Activated naive CD4-positive, alpha-beta T cell treated with anti-CD3 and anti-CD28 coated beads for 36 hours (primary cell): ENCODE measurements at regions not wholly inside any gene's neighbourhood (a gene's known extent, or its start where the extent isn't known, plus 50 kb on each side); places are given as distances from the start of the nearest gene placed in this dataset.
"Not testable (repeated sequence)": the region's sequence is repeated elsewhere in the genome, so short reads cannot be mapped to it uniquely, and the experiment has no call there.

Experiments
- CTCF ChIA-PET: fragments of 350-600 bp; sonication (Branson Sonifier 250); formaldehyde crosslinking; loops from one replicate; lab custom pipeline; 2021; ENCODE audit warnings: antibody characterized with exemption; lab: Charles Lee
- DNase-seq: peaks from one replicate; pipeline ENCODE4 v3.0.0-alpha.2; 2020
- H3K27ac Mint-ChIP-seq: one replicate; pipeline ENCODE4 v1.8.0; 2021; ENCODE audit warnings: mild to moderate bottlenecking, mixed read lengths
- H3K27me3 Mint-ChIP-seq: one replicate; pipeline ENCODE4 v1.8.0; 2021; ENCODE audit warnings: low read depth, mixed read lengths
- H3K36me3 Mint-ChIP-seq: one replicate; pipeline ENCODE4 v1.8.0; 2021; ENCODE audit warnings: low read depth, mixed read lengths
- H3K4me1 Mint-ChIP-seq: one replicate; pipeline ENCODE4 v1.8.0; 2021; ENCODE audit warnings: low read depth, mixed read lengths
- H3K4me3 Mint-ChIP-seq: one replicate; pipeline ENCODE4 v1.8.0; 2021; ENCODE audit warnings: mild to moderate bottlenecking, moderate library complexity, mixed read lengths
- H3K9me3 Mint-ChIP-seq: one replicate; pipeline ENCODE4 v1.8.0; 2021; ENCODE audit warnings: mixed read lengths
- intact Hi-C: fragments of 100-400 bp; cut with micrococcal nuclease; formaldehyde crosslinking; loops from one replicate; pipeline ENCODE4 v1.15.1; 2023

DNA sequence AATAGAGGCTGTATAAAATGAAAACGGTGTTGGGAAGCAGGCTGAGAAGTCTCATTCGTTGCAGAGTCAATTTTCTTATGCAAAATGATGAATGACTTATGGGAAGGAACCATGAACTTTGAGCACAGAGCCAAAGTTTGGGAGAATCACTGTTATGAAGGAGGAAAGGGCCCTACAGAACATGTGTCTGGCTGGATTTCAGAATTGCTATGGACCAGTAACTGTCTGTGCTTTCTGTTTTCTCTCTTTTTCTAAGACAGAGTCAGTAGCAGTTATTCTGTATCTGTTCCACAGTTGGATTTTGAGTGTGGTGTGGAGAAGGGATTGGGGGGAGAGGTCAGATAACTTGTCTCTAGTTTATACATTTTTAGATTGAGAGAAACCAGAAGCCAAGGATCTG lies 265.0 kb upstream of the HS3ST1 start:
- no peak overlapping the region for H3K27ac Mint-ChIP-seq
- H3K4me1 Mint-ChIP-seq, result no peaks in the 10 kb centered on the region
- intact Hi-C loops, result no loop called here
- CTCF ChIA-PET, result no interaction called here
- DNase-seq, result no peak
- H3K27me3 Mint-ChIP-seq, result peaks cover 12% of the 10 kb centered on the region
- peaks cover 5% of the 10 kb centered on the region for H3K9me3 Mint-ChIP-seq
- H3K4me3 Mint-ChIP-seq, result no peak overlapping the region
- H3K36me3 Mint-ChIP-seq, result no peaks in the 10 kb centered on the region

DNA sequence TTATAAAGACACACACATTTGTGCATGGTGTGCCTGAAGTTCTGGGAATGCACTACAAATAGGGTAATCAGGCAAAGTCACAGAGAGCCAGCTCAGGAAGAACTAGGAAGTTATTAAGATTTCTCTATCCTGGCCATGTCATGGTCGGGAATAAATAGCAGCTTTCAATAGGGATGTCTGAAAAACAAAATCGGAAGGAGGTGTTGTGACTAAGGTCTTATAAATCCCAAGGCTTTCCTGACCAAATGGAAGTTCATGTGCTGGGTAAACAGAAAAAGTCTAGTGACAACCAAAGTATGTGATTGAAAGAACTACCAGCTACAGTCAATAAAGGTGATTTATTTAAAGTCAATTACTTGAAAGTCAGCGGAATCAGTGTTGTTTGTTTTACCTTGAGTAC lies 262.5 kb upstream of the HS3ST1 start:
- H3K9me3 Mint-ChIP-seq, result peaks cover 5% of the 10 kb centered on the region
- CTCF ChIA-PET, result interaction anchor here (0.6 kb wide), 1 partner anchor 1038 kb away, joined by 4 read pairs; no protein-coding TSS in a partner anchor
- intact Hi-C loops, result no loop called here

DNA sequence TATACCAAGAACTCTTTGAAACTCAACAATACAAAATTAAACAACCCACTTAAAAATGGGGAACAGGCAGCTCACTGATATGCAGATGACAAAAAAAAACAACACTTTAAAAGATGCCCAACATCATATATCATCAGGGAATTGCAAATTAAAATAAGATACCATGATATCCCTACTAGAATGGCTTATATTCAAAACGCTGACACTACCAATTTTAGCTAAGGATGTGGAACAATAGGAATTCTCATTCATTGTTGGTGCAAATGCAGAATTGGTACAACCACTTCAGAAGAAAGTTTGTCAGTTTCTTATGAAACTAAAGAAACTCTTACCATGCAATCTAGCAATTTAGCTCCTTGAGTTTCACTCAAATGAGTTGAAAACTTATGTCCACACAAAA lies 259.0 kb upstream of the HS3ST1 start:
- H3K4me1 Mint-ChIP-seq, result no peaks in the 10 kb centered on the region
- CTCF ChIA-PET, result no interaction called here

More for the DNA sequence above, 262.5 kb upstream of the HS3ST1 start:
- no peak overlapping the region for H3K27ac Mint-ChIP-seq
- no peak overlapping the region for H3K4me3 Mint-ChIP-seq
- no peak for DNase-seq
- no peaks in the 10 kb centered on the region for H3K4me1 Mint-ChIP-seq
- peaks cover 13% of the 10 kb centered on the region for H3K27me3 Mint-ChIP-seq
- no peaks in the 10 kb centered on the region for H3K36me3 Mint-ChIP-seq

DNA sequence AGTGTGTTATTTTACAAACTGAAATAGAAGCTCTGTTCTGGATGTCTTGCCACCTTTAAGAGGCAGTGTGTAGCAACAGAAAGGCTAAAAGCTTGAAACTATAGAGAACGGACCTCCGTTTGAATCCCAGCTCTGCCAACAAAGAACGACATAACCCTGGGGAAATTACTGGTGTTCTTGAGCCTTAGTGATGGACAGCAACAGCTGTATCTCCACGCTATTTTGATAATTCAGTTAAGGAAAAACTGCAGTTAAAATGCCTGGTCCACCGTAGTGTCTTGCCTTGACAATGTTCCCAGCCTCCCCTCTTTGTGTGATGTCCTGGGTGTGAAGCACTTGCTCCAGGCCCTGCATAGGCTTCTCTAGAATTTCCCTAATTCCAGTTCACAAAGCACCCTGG lies 256.8 kb upstream of the HS3ST1 start:
- Mint-ChIP-seq H3K36me3 (no peaks in the 10 kb centered on the region), H3K4me3 (no peak overlapping the region), H3K27ac (no peak overlapping the region), H3K27me3 (peaks cover 31% of the 10 kb centered on the region), H3K4me1 (no peaks in the 10 kb centered on the region), H3K9me3 (no peaks in the 10 kb centered on the region)
- intact Hi-C loops, result no loop called here
- DNase-seq, result no peak
- CTCF ChIA-PET, result no interaction called here

More for the DNA sequence above, 259.0 kb upstream of the HS3ST1 start:
- DNase-seq, result no peak
- intact Hi-C loops, result no loop called here
- Mint-ChIP-seq H3K27me3 (peaks cover 26% of the 10 kb centered on the region), H3K4me3 (no peak overlapping the region), H3K36me3 (no peaks in the 10 kb centered on the region), H3K9me3 (peaks cover 2% of the 10 kb centered on the region), H3K27ac (no peak overlapping the region)

DNA sequence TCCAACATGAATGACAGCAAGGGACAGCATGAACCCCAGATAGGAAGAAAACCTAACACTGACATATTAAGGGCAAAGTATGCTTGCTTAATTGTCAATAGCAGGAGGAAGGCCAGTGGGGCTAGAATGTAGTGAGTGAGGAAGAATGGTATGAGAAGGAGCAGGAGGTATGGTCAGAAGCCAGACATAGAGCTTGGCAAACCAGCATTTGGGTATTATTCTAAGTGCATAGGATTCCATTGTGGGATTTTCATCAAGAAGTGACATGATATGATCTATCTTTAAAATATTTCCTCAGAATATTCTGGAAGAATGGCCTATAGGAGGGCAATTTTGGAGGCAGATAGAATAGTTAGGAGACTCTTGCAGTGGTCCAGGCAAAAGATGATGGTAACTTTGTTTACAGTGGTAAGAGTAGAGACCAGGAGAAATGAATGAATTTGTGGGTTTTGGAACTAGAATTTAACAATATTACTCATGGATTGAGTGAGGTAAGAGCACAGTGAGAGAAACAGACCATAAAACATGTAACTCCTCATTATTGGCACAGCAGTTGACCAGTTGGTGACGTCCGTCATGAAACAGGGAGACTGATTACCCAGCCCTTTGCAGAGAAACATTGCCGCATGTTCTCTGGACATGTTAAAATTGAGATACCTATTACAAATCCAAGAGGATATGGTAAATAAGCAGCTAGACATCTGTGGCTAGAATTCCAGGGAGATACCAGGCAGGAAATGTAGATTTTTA lies 246.5 kb upstream of the HS3ST1 start:
- Mint-ChIP-seq H3K27me3 (peaks cover 8% of the 10 kb centered on the region), H3K9me3 (no peaks in the 10 kb centered on the region), H3K4me1 (no peaks in the 10 kb centered on the region), H3K27ac (no peak overlapping the region), H3K4me3 (no peak overlapping the region), H3K36me3 (no peaks in the 10 kb centered on the region)
- CTCF ChIA-PET, result interaction anchor here (0.7 kb wide), 1 partner anchor 538 kb away, joined by 4 read pairs; no protein-coding TSS in a partner anchor
- intact Hi-C loops, result no loop called here
- DNase-seq, result no peak

DNA sequence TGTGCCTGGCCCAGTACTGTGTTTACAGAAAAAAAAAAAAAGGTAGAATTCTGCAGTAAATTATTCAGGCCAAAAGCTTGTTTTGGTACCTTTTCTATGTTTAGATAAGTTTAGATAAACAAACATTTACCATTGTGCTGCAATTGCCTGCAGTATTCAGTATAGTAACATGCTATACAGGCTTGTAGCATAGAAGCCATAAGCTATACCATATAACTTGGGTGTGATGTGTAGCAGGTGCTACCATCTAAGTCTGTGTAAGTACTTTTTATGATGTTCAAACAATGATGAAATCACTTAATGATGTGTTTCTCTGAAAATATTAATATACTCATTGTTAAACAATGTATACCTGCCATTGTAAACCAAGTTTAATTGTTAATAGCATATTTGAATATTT lies 241.6 kb upstream of the HS3ST1 start:
- no peak overlapping the region for H3K4me3 Mint-ChIP-seq
- no peaks in the 10 kb centered on the region for H3K4me1 Mint-ChIP-seq
- no peaks in the 10 kb centered on the region for H3K9me3 Mint-ChIP-seq
- peaks cover 5% of the 10 kb centered on the region for H3K27me3 Mint-ChIP-seq
- intact Hi-C loops, result no loop called here
- no peaks in the 10 kb centered on the region for H3K36me3 Mint-ChIP-seq
- CTCF ChIA-PET, result interaction anchor here (0.6 kb wide), 1 partner anchor 247 kb away, joined by 4 read pairs; no protein-coding TSS in a partner anchor
- H3K27ac Mint-ChIP-seq, result no peak overlapping the region
- no peak for DNase-seq

DNA sequence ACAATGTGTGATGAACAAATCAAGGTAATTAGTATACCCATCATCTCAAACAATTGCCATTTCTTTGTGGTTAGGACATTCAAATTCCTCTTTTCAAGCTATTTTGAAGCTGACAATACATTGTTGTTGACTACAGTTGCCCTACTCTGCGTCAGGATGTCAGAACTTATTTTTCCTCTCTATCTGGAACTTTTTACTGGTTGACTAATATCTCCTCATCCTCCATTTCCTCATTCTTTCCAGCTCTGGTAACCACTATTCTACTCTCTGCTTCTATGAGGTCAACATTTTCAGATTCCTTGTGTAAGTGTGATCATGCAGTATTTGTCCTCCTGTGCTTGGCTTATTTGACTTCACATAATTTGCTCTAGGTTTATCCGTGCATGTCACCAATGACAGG lies 240.5 kb upstream of the HS3ST1 start:
- CTCF ChIA-PET, result interaction anchor here (0.6 kb wide), 1 partner anchor 492 kb away, joined by 3 read pairs; no protein-coding TSS in a partner anchor
- no peaks in the 10 kb centered on the region for H3K9me3 Mint-ChIP-seq
- intact Hi-C loops, result no loop called here
- H3K4me3 Mint-ChIP-seq, result no peak overlapping the region
- H3K27ac Mint-ChIP-seq, result no peak overlapping the region
- no peaks in the 10 kb centered on the region for H3K36me3 Mint-ChIP-seq
- DNase-seq, result no peak
- H3K4me1 Mint-ChIP-seq, result no peaks in the 10 kb centered on the region
- peaks cover 4% of the 10 kb centered on the region for H3K27me3 Mint-ChIP-seq

DNA sequence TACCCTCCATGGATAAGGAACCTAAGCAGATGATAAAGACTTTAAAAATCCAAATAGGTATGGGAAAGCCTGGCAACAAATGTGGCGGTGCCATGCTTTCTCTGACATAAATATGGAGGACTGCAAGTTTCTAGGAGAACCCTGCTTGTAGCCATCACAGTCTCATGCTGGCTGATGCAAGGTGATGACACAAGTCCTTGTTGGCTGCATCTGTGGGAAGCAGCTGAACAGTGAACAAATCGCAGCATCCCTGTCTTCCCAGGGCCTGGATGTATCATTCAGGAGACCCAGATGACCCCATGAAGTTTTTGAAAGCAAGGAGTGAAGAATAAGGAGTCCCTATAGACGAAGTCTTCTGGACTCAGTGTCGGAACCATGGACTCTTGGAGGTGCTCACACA lies 234.4 kb upstream of the HS3ST1 start:
- no peaks in the 10 kb centered on the region for H3K36me3 Mint-ChIP-seq
- peaks cover 4% of the 10 kb centered on the region for H3K27me3 Mint-ChIP-seq
- H3K27ac Mint-ChIP-seq, result no peak overlapping the region
- no peaks in the 10 kb centered on the region for H3K9me3 Mint-ChIP-seq
- intact Hi-C loops, result no loop called here
- CTCF ChIA-PET, result no interaction called here
- no peaks in the 10 kb centered on the region for H3K4me1 Mint-ChIP-seq
- H3K4me3 Mint-ChIP-seq, result no peak overlapping the region
- no peak for DNase-seq

DNA sequence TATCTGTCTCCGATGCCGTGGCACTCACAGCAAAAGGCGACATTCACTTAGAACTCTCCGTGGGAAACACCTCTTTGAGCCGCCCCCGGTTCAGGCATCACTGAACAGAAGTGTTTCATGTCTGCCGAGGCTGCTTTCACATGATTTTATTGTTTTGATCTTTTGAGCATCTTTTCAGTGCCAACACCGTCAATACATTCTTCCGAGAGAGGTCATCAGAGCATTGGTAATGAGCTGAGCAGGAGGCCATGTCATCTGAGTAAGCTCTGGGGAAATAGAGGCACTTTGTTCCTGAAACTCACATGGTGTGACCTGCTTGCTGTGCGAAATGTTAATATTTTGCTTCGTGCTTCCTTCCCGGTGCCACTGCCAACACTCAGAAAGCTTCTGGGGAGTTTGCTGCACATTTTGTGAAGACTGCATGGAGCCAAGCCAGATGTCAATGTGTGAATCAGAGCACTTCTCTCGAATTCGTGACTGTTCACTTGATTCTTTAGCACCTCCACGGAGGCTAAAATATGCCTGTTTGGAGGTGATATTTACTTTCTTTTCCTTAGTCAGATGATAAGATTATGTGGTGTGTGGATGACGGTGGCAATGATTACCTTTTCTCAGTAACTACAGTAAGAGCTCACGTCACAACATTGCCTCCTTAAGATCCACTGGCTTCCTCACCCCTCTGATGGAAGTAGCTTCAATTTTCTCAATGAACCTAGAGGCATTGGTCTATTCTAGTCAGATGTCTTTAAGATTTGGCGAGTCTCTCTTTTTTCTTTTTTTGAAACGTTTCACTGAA lies 222.3 kb upstream of the HS3ST1 start:
- Mint-ChIP-seq H3K27ac (no peak overlapping the region), H3K4me1 (no peaks in the 10 kb centered on the region), H3K9me3 (no peaks in the 10 kb centered on the region), H3K36me3 (no peaks in the 10 kb centered on the region), H3K27me3 (peaks cover 27% of the 10 kb centered on the region), H3K4me3 (no peak overlapping the region)
- intact Hi-C loops, result no loop called here
- CTCF ChIA-PET, result no interaction called here
- no peak for DNase-seq

DNA sequence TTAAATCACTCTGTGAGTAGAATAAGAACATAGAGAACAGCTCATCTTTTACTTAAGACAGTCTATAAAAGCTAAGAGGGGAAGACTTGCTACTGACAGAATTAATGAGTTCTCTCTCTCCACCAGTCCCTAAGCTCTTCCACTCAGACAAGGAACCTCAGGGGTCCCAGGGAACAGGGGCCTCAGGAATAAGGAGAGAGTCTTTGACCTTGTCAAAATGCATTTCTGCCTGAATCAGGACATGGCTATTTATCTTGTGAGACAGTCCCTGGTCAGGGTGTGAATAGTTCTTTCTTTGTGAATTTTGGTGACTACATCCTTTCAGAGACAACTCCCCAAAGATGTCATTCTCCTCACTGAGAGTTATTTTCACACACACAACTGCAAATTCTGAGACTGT lies 218.7 kb upstream of the HS3ST1 start:
- Mint-ChIP-seq H3K4me3 (no peak overlapping the region), H3K36me3 (peaks cover 4% of the 10 kb centered on the region), H3K27ac (no peak overlapping the region), H3K27me3 (peaks cover 42% of the 10 kb centered on the region), H3K9me3 (peaks cover 3% of the 10 kb centered on the region), H3K4me1 (no peaks in the 10 kb centered on the region)
- CTCF ChIA-PET, result interaction anchor here (0.7 kb wide), 1 partner anchor 73 kb away, joined by 3 read pairs; no protein-coding TSS in a partner anchor
- intact Hi-C loops, result no loop called here
- DNase-seq, result no peak

DNA sequence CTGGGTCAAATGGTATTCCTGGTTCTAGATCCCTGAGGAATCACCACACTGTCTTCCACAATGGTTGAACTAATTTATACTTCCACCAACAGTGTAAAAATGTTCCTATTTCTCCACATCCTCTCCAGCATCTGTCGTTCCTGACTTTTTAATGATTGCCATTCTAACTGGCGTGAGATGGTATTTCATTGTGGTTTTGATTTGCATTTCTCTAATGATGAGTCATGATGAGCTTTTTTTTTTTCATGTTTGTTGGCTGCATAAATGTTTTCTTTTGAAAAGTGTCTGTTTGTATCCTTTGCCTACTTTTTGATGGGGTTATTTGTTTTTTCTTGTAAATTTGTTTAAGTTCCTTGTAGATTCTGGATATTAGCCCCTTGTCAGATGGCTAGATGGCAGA lies 214.4 kb upstream of the HS3ST1 start:
- H3K4me1 Mint-ChIP-seq, H3K9me3 Mint-ChIP-seq, CTCF ChIA-PET, H3K36me3 Mint-ChIP-seq, H3K27ac Mint-ChIP-seq, H3K4me3 Mint-ChIP-seq, intact Hi-C loops, DNase-seq: not testable (repeated sequence)
- peaks cover 22% of the 10 kb centered on the region for H3K27me3 Mint-ChIP-seq

DNA sequence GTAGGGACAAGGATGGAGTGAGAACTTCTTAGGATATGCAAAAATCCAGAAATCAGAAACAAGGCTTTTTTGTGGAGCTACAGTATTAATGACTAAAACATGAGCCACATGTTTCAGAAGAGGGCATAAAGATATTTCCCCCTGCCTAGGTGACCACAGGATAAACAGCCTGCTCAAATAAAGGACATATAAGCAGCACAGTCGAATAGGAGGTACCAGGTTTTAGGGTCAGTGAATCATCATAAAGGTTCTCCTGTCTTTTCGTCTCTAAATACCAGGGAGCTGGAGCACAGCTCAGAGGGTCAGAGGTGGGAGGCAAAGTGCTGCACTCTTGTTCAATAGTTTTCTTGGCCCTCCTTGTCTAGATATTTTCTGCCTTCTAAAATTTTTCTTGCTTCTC lies 211.9 kb upstream of the HS3ST1 start:
- Mint-ChIP-seq H3K27me3 (peaks cover 15% of the 10 kb centered on the region), H3K36me3 (peaks cover 4% of the 10 kb centered on the region), H3K27ac (no peak overlapping the region), H3K9me3 (peaks cover 8% of the 10 kb centered on the region), H3K4me3 (no peak overlapping the region), H3K4me1 (no peaks in the 10 kb centered on the region)
- CTCF ChIA-PET, result no interaction called here
- intact Hi-C loops, result no loop called here
- no peak for DNase-seq
